T-helper 17 cell (primary cell): ENCODE measurements at regions not wholly inside any gene's neighbourhood (a gene's known extent, or its start where the extent isn't known, plus 50 kb on each side); places are given as distances from the start of the nearest gene placed in this dataset.
"Not testable (repeated sequence)": the region's sequence is repeated elsewhere in the genome, so short reads cannot be mapped to it uniquely, and the experiment has no call there.

Experiments
- ATAC-seq: fragments of 150-1000 bp; cut with Tn5 transposase; 2 replicates; pipeline ENCODE4 v1.10.0; 2021; ENCODE audit warnings: mild to moderate bottlenecking, moderate library complexity
- DNase-seq, 3 donors: peaks; one replicate each; pipeline versions ENCODE4 v3.0.0 to v3.0.0-alpha.2; 2020 to 2021
- H3K9me3 ChIP-seq: one replicate; pipeline ENCODE4 v1.7.0; 2013; ENCODE audit warnings: low read length, mild to moderate bottlenecking; ENCODE audit not compliant: control insufficient read depth, poor library complexity, severe bottlenecking
- H3K27ac Mint-ChIP-seq: one replicate; pipeline ENCODE4 v1.8.0; 2022; ENCODE audit warnings: mild to moderate bottlenecking, moderate library complexity, mixed read lengths
- H3K27me3 Mint-ChIP-seq: one replicate; pipeline ENCODE4 v1.8.0; 2022; ENCODE audit warnings: mixed read lengths
- H3K36me3 Mint-ChIP-seq: one replicate; pipeline ENCODE4 v1.8.0; 2022; ENCODE audit warnings: low read depth, mixed read lengths
- H3K4me1 Mint-ChIP-seq: one replicate; pipeline ENCODE4 v1.8.0; 2022; ENCODE audit warnings: mild to moderate bottlenecking, mixed read lengths
- H3K4me3 Mint-ChIP-seq: one replicate; pipeline ENCODE4 v1.8.0; 2022; ENCODE audit warnings: mild to moderate bottlenecking, moderate library complexity, mixed read lengths

- H3K4me3 Mint-ChIP-seq, result peak overlapping the region; percentile 93
- H3K9me3 ChIP-seq, result no peaks in the 10 kb centered on the region
- H3K36me3 Mint-ChIP-seq, result no peaks in the 10 kb centered on the region
- ATAC-seq (no peak), DNase-seq (no peak)
- peak overlapping the region; percentile 89 for H3K27ac Mint-ChIP-seq
- H3K27me3 Mint-ChIP-seq, result no peaks in the 10 kb centered on the region
- peaks cover 21% of the 10 kb centered on the region for H3K4me1 Mint-ChIP-seq
Observed at GRCh38 chr5:1634337-1634661, 110.5 kb upstream of the LPCAT1 start.

GRCh38 chr5:1633605-1634336 lies 110.0 kb upstream of the LPCAT1 start:
- H3K27ac Mint-ChIP-seq, result peak overlapping the region; percentile 89
- peak overlapping the region; percentile 93 for H3K4me3 Mint-ChIP-seq
- peaks cover 21% of the 10 kb centered on the region for H3K4me1 Mint-ChIP-seq
- H3K27me3 Mint-ChIP-seq, result no peaks in the 10 kb centered on the region
- ATAC-seq, result peak; percentile 82
- H3K9me3 ChIP-seq, result no peaks in the 10 kb centered on the region
- no peaks in the 10 kb centered on the region for H3K36me3 Mint-ChIP-seq
- DNase-seq, result peak; percentile 26 to 48 (median 44)

- not testable (repeated sequence) for ATAC-seq, H3K9me3 ChIP-seq, H3K27ac Mint-ChIP-seq, H3K27me3 Mint-ChIP-seq, H3K4me3 Mint-ChIP-seq, H3K36me3 Mint-ChIP-seq, DNase-seq
- H3K4me1 Mint-ChIP-seq, result peaks cover 21% of the 10 kb centered on the region
Observed at GRCh38 chr5:1631004-1631403, 107.2 kb upstream of the LPCAT1 start.

GRCh38 chr5:1626397-1626796 lies 102.6 kb upstream of the LPCAT1 start:
- H3K9me3 ChIP-seq, ATAC-seq, H3K27ac Mint-ChIP-seq, DNase-seq, H3K4me3 Mint-ChIP-seq, H3K36me3 Mint-ChIP-seq, H3K27me3 Mint-ChIP-seq: not testable (repeated sequence)
- peaks cover 13% of the 10 kb centered on the region for H3K4me1 Mint-ChIP-seq

- peaks cover 25% of the 10 kb centered on the region for H3K4me1 Mint-ChIP-seq
- not testable (repeated sequence) for ATAC-seq, H3K9me3 ChIP-seq, DNase-seq, H3K4me3 Mint-ChIP-seq, H3K27ac Mint-ChIP-seq, H3K27me3 Mint-ChIP-seq
- H3K36me3 Mint-ChIP-seq, result peaks cover 13% of the 10 kb centered on the region
Observed at GRCh38 chr5:1619531-1619930, 95.8 kb upstream of the LPCAT1 start.

- not testable (repeated sequence) for H3K9me3 ChIP-seq, H3K27ac Mint-ChIP-seq, H3K4me3 Mint-ChIP-seq, DNase-seq, H3K27me3 Mint-ChIP-seq, ATAC-seq
- Mint-ChIP-seq H3K36me3 (peaks cover 10% of the 10 kb centered on the region), H3K4me1 (peaks cover 18% of the 10 kb centered on the region)
Observed at GRCh38 chr5:1618296-1618865, 94.6 kb upstream of the LPCAT1 start.

- not testable (repeated sequence) for H3K9me3 ChIP-seq, DNase-seq, H3K4me3 Mint-ChIP-seq, ATAC-seq, H3K27ac Mint-ChIP-seq, H3K27me3 Mint-ChIP-seq
- H3K4me1 Mint-ChIP-seq, result peaks cover 21% of the 10 kb centered on the region
- H3K36me3 Mint-ChIP-seq, result peaks cover 17% of the 10 kb centered on the region
Observed at GRCh38 chr5:1617236-1617755, 93.5 kb upstream of the LPCAT1 start.

- DNase-seq, H3K27ac Mint-ChIP-seq, H3K4me3 Mint-ChIP-seq, H3K4me1 Mint-ChIP-seq, H3K27me3 Mint-ChIP-seq, H3K9me3 ChIP-seq, ATAC-seq: not testable (repeated sequence)
- peaks cover 11% of the 10 kb centered on the region for H3K36me3 Mint-ChIP-seq
Observed at GRCh38 chr5:1613515-1613914, 89.8 kb upstream of the LPCAT1 start.

GRCh38 chr5:1610526-1610925 lies 86.8 kb upstream of the LPCAT1 start:
- ATAC-seq, H3K27ac Mint-ChIP-seq, H3K4me1 Mint-ChIP-seq, H3K27me3 Mint-ChIP-seq, DNase-seq, H3K9me3 ChIP-seq, H3K4me3 Mint-ChIP-seq: not testable (repeated sequence)
- H3K36me3 Mint-ChIP-seq, result peaks cover 11% of the 10 kb centered on the region

- ATAC-seq, H3K4me1 Mint-ChIP-seq, H3K27me3 Mint-ChIP-seq, H3K9me3 ChIP-seq, H3K27ac Mint-ChIP-seq, DNase-seq: not testable (repeated sequence)
- Mint-ChIP-seq H3K36me3 (peaks cover 14% of the 10 kb centered on the region), H3K4me3 (peak overlapping the region; percentile 53)
Observed at GRCh38 chr5:1609111-1609510, 85.4 kb upstream of the LPCAT1 start.

GRCh38 chr5:1608336-1608735 lies 84.6 kb upstream of the LPCAT1 start:
- H3K9me3 ChIP-seq, DNase-seq, H3K27me3 Mint-ChIP-seq, H3K4me1 Mint-ChIP-seq: not testable (repeated sequence)
- ATAC-seq, result peak; percentile 77
- Mint-ChIP-seq H3K4me3 (peak overlapping the region; percentile 53), H3K27ac (peak overlapping the region; percentile 45), H3K36me3 (peaks cover 14% of the 10 kb centered on the region)

- DNase-seq, H3K4me1 Mint-ChIP-seq, ATAC-seq, H3K36me3 Mint-ChIP-seq, H3K27me3 Mint-ChIP-seq, H3K9me3 ChIP-seq, H3K27ac Mint-ChIP-seq, H3K4me3 Mint-ChIP-seq: not testable (repeated sequence)
Observed at GRCh38 chr5:1606951-1607350, 83.2 kb upstream of the LPCAT1 start.

- not testable (repeated sequence) for H3K36me3 Mint-ChIP-seq, H3K27ac Mint-ChIP-seq, H3K4me3 Mint-ChIP-seq, DNase-seq, H3K9me3 ChIP-seq, H3K27me3 Mint-ChIP-seq, ATAC-seq
- H3K4me1 Mint-ChIP-seq, result peaks cover 11% of the 10 kb centered on the region
Observed at GRCh38 chr5:1603916-1604315, 80.2 kb upstream of the LPCAT1 start.

- not testable (repeated sequence) for H3K27me3 Mint-ChIP-seq, DNase-seq, H3K4me1 Mint-ChIP-seq, H3K4me3 Mint-ChIP-seq, H3K36me3 Mint-ChIP-seq, H3K9me3 ChIP-seq, ATAC-seq, H3K27ac Mint-ChIP-seq
Observed at GRCh38 chr5:1601565-1601964, 77.8 kb upstream of the LPCAT1 start.
